ENCODE measurements at regions not wholly inside any gene's neighbourhood (a gene's known extent, or its start where the extent isn't known, plus 50 kb on each side); places are given as distances from the start of the nearest gene placed in this dataset.

DNA sequence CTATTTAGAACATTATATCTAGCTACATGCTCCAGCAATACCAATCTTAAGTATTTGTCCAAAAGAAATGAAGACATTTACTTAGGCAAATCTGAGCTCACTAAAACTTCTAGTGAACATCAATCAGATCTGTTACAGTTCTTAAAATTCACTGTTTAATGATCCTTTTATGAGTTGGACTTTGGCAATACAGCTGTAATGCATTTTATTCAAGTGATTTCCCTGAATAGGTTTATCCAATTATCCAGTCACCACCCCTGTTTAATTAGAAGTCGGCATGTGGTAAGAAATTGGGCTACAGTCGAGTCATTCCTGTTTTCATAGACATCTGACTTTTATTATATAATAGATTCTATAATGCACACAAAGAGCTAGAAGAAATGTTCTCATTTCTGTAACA lies 1029.0 kb upstream of the TENM4 start:
- in situ Hi-C loops (cut with HindIII; ENCODE audit: low sequenced_read_pairs): no loop called here
- H3K4me3 ChIP-seq (ENCODE audit: low read depth, low read length): no peak overlapping the region
- TF ChIP-seq, protein P1, sequence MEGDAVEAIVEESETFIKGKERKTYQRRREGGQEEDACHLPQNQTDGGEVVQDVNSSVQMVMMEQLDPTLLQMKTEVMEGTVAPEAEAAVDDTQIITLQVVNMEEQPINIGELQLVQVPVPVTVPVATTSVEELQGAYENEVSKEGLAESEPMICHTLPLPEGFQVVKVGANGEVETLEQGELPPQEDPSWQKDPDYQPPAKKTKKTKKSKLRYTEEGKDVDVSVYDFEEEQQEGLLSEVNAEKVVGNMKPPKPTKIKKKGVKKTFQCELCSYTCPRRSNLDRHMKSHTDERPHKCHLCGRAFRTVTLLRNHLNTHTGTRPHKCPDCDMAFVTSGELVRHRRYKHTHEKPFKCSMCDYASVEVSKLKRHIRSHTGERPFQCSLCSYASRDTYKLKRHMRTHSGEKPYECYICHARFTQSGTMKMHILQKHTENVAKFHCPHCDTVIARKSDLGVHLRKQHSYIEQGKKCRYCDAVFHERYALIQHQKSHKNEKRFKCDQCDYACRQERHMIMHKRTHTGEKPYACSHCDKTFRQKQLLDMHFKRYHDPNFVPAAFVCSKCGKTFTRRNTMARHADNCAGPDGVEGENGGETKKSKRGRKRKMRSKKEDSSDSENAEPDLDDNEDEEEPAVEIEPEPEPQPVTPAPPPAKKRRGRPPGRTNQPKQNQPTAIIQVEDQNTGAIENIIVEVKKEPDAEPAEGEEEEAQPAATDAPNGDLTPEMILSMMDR (IDR thresholded peaks at IDR 0.05; ENCODE audit: low read depth, low read length): no peak
- DNase-seq (ENCODE audit: low read depth, low spot score): no peak

- no peak for DNase-seq (ENCODE audit: low read depth, low spot score)
- in situ Hi-C loops (cut with HindIII; ENCODE audit: low sequenced_read_pairs): no loop called here
- no peak overlapping the region for H3K4me3 ChIP-seq (ENCODE audit: low read depth, low read length)
- TF ChIP-seq, protein P1 (IDR thresholded peaks at IDR 0.05; ENCODE audit: low read depth, low read length): no peak
Measured at GRCh38 chr11:80466570-80466969, 1025.7 kb upstream of the TENM4 start.

- in situ Hi-C loops (cut with HindIII; ENCODE audit: low sequenced_read_pairs): no loop called here
- H3K4me3 ChIP-seq (ENCODE audit: low read depth, low read length): no peak overlapping the region
- TF ChIP-seq, protein P1 (IDR thresholded peaks at IDR 0.05; ENCODE audit: low read depth, low read length): no peak
- no peak for DNase-seq (ENCODE audit: low read depth, low spot score)
Measured at GRCh38 chr11:80462211-80462610, 1021.4 kb upstream of the TENM4 start.

- DNase-seq (ENCODE audit: low read depth, low spot score): no peak
- in situ Hi-C loops (cut with HindIII; ENCODE audit: low sequenced_read_pairs): no loop called here
- TF ChIP-seq, protein P1 (IDR thresholded peaks at IDR 0.05; ENCODE audit: low read depth, low read length): no peak
- no peak overlapping the region for H3K4me3 ChIP-seq (ENCODE audit: low read depth, low read length)
Measured at GRCh38 chr11:80458376-80458775, 1017.5 kb upstream of the TENM4 start.

GRCh38 chr11:80457823-80458222 lies 1017.0 kb upstream of the TENM4 start:
- in situ Hi-C loops (cut with HindIII; ENCODE audit: low sequenced_read_pairs): no loop called here
- no peak overlapping the region for H3K4me3 ChIP-seq (ENCODE audit: low read depth, low read length)
- TF ChIP-seq, protein P1 (IDR thresholded peaks at IDR 0.05; ENCODE audit: low read depth, low read length): no peak
- no peak for DNase-seq (ENCODE audit: low read depth, low spot score)

DNA sequence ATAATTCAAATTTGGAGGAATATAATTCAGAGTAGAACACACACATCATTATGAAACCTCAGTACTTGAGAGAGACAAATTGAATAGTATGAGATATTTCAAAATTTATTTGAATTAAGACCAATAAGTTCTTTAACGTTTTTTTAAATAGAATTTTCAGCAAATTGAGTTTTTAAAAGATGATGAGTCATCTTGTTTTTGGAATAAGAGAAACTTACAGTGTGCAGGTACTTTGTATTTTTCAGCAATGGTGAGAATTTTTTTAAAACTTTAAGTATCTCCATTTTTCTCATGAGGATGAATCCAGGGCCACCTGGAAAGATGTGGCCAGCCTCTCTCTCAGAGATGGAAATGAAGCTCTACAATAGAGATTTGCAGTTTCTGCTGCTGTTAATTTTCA lies 1015.0 kb upstream of the TENM4 start:
- no peak for DNase-seq (ENCODE audit: low read depth, low spot score)
- in situ Hi-C loops (cut with HindIII; ENCODE audit: low sequenced_read_pairs): no loop called here
- no peak overlapping the region for H3K4me3 ChIP-seq (ENCODE audit: low read depth, low read length)
- TF ChIP-seq, protein P1 (IDR thresholded peaks at IDR 0.05; ENCODE audit: low read depth, low read length): no peak

DNA sequence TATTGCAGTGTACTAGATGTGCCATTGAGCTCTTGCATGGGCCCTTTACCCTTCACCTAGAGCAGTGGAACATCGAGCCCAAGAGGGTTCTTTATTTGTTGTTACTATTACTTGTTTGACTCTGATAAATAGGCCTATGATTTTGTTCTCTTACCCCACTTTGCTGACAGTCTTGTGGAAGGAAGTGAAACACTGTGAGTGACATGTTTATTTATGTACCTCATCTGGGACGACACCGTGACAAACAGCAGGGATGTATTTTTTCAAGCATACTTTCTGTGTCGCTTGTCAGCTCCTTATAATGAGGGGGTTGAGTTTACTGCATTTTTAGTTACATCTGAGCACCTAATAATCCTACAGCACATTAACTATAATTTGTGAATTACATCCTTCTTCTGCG lies 1010.3 kb upstream of the TENM4 start:
- in situ Hi-C loops (cut with HindIII; ENCODE audit: low sequenced_read_pairs): no loop called here
- H3K4me3 ChIP-seq (ENCODE audit: low read depth, low read length): no peak overlapping the region
- TF ChIP-seq, protein P1 (IDR thresholded peaks at IDR 0.05; ENCODE audit: low read depth, low read length): no peak
- no peak for DNase-seq (ENCODE audit: low read depth, low spot score)
